Coronary artery (tissue), 2 donors: ENCODE measurements at regions not wholly inside any gene's neighbourhood (a gene's known extent, or its start where the extent isn't known, plus 50 kb on each side); places are given as distances from the start of the nearest gene placed in this dataset.

ENCODE experiments used
- DNase-seq: peaks from one replicate; pipeline ENCODE4 v3.0.0-alpha.2; 2017; ENCODE audit warnings: low spot score
- H3K27ac ChIP-seq, 2 donors: fragments of 200-600 bp; sonication (generic); one replicate each; pipeline ENCODE4 v1.5.1; 2016 to 2019
- H3K4me3 ChIP-seq: fragments of 200-600 bp; sonication (generic); 2 replicates; pipeline ENCODE4 v1.5.1; 2016; ENCODE audit warnings: mild to moderate bottlenecking, moderate library complexity
- TF ChIP-seq, protein P1 (sequence below): fragments of 200-600 bp; sonication (generic); IDR thresholded peaks from one replicate; pipeline ENCODE4 v1.5.1; 2019; ENCODE audit warnings: antibody characterized with exemption

GRCh38 chr6:6845603-6846002 lies 257.1 kb downstream of the LY86 start:
- TF ChIP-seq, protein P1, sequence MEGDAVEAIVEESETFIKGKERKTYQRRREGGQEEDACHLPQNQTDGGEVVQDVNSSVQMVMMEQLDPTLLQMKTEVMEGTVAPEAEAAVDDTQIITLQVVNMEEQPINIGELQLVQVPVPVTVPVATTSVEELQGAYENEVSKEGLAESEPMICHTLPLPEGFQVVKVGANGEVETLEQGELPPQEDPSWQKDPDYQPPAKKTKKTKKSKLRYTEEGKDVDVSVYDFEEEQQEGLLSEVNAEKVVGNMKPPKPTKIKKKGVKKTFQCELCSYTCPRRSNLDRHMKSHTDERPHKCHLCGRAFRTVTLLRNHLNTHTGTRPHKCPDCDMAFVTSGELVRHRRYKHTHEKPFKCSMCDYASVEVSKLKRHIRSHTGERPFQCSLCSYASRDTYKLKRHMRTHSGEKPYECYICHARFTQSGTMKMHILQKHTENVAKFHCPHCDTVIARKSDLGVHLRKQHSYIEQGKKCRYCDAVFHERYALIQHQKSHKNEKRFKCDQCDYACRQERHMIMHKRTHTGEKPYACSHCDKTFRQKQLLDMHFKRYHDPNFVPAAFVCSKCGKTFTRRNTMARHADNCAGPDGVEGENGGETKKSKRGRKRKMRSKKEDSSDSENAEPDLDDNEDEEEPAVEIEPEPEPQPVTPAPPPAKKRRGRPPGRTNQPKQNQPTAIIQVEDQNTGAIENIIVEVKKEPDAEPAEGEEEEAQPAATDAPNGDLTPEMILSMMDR: no peak
- no peak for DNase-seq
- H3K27ac ChIP-seq: no peak overlapping the region
- no peak overlapping the region for H3K4me3 ChIP-seq

DNA sequence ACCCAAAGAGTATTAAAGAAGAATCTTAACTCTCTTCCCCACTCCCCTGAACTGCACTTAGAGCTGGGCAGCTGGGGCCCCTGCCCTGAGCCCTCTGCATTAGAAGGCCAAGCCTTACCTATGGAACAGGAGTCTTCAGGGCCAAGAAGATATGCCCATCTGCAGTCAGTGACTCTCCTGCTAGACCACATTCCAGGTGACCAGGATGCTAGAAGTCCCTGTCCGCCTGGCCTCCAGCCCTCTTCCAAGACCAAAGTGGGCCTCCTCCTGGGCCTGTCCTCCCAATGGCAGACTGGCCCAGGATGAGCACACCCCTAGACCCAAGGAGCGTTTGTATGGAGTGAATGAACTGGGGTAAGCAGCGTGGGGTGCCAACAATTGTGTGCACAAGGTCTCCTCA lies 259.1 kb downstream of the LY86 start:
- no peak overlapping the region for H3K27ac ChIP-seq
- no peak for DNase-seq
- TF ChIP-seq, protein P1: no peak
- H3K4me3 ChIP-seq: no peak overlapping the region

- TF ChIP-seq, protein P1: no peak
- DNase-seq: no peak
- Histone ChIP-seq H3K27ac (peak overlapping the region in 1 of 2 donors; percentile 22), H3K4me3 (no peak overlapping the region)
These were observed 256.5 kb upstream of the RREB1 start for GRCh38 chr6:6851059-6851948.

- no peak for DNase-seq
- Histone ChIP-seq H3K4me3 (no peak overlapping the region), H3K27ac (no peak overlapping the region)
- TF ChIP-seq, protein P1: no peak
These were observed 255.9 kb upstream of the RREB1 start for GRCh38 chr6:6851949-6852261.

DNA sequence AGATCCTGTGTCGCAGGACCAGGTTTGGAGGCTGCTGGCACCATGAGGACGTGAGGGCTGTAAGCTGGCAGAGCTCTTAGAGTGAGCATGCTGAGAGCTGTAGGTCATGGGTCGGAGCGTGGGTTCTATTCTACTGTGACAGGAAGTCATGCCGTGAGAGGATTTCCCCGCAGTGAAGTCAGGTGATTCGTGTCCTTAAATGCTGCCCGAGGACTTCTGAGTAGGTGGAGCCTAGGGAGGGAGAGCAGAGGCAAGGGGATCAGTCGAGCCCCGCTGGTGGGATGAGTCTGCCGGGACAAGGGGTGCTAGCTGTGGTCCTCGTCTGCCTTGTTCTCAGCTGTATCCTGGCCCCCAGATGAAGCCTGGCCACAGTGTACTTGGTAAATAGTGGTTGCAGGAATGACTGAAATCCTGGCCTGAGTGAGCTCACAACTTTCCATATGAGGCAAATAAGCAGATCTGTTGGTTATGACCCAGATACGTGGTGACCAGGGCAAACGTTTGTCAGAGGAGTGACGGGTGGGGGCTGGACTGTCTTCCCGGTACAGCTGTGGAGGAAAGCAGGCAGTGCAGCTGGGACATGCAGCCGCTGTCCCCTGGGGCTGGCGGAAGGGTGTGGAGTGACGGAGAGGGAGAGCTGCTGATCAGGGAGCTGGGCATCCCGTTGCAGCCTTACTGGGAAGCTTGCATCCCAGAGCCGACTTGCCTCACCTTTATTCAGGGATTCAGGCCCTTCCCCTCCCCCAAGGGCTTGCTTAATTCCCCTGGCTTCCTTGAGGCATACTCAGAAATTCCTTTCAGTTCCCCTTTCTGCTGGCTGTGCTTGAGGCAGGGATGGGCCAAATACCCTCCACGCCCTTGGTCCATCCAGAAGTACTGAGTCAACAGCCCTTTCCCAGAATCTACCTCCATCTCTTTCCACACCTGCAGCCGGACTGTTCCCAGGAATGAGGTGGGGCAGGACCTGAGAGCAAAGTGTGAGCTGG lies 250.9 kb upstream of the RREB1 start:
- Histone ChIP-seq H3K27ac (peak overlapping the region in 1 of 2 donors; percentile 47), H3K4me3 (peak overlapping the region; percentile 56)
- TF ChIP-seq, protein P1: no peak
- peak; percentile 77 for DNase-seq

GRCh38 chr6:6857528-6857927 lies 250.2 kb upstream of the RREB1 start:
- TF ChIP-seq, protein P1: no peak
- Histone ChIP-seq H3K27ac (peak overlapping the region in 1 of 2 donors; percentile 45), H3K4me3 (no peak overlapping the region)
- DNase-seq: no peak
